ENCODE measurements at regions not wholly inside any gene's neighbourhood (a gene's known extent, or its start where the extent isn't known, plus 50 kb on each side); places are given as distances from the start of the nearest gene placed in this dataset.

DNA sequence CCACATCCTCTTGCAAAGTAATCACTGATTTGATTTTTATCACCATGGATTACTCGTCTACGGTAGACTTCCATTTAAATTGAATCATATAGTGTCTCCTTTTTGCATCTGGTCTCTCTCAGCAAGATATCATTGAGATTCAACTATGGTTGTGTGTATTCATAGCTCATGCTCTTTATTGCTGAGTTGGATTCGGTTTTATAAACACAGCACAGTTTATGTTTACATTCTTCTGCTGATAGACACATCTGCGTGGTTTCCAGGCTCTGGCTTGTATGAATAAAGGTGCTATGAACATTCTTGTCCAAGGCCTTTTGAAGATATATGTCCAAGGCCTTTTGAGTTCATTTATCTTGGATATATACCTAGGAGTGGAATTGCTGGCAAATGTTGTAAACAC, 356.5 kb upstream of the CELF2 start:
- H3K4me3 ChIP-seq (replicated peaks; ENCODE audit: low read depth, low read length) = no peak overlapping the region
- DNase-seq (ENCODE audit: low read depth) = no peak
- TF ChIP-seq, protein P1, sequence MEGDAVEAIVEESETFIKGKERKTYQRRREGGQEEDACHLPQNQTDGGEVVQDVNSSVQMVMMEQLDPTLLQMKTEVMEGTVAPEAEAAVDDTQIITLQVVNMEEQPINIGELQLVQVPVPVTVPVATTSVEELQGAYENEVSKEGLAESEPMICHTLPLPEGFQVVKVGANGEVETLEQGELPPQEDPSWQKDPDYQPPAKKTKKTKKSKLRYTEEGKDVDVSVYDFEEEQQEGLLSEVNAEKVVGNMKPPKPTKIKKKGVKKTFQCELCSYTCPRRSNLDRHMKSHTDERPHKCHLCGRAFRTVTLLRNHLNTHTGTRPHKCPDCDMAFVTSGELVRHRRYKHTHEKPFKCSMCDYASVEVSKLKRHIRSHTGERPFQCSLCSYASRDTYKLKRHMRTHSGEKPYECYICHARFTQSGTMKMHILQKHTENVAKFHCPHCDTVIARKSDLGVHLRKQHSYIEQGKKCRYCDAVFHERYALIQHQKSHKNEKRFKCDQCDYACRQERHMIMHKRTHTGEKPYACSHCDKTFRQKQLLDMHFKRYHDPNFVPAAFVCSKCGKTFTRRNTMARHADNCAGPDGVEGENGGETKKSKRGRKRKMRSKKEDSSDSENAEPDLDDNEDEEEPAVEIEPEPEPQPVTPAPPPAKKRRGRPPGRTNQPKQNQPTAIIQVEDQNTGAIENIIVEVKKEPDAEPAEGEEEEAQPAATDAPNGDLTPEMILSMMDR (IDR thresholded peaks at IDR 0.05; ENCODE audit: low read length, missing control alignments) = no peak

GRCh38 chr10:10662716-10663408, 354.8 kb upstream of the CELF2 start:
- no peak overlapping the region for H3K4me3 ChIP-seq (replicated peaks; ENCODE audit: low read depth, low read length)
- TF ChIP-seq, protein P1 (IDR thresholded peaks at IDR 0.05; ENCODE audit: low read length, missing control alignments) = no peak
- peak; percentile 41 for DNase-seq (ENCODE audit: low read depth)

GRCh38 chr10:10663622-10664021, 354.1 kb upstream of the CELF2 start:
- no peak overlapping the region for H3K4me3 ChIP-seq (replicated peaks; ENCODE audit: low read depth, low read length)
- TF ChIP-seq, protein P1 (IDR thresholded peaks at IDR 0.05; ENCODE audit: low read length, missing control alignments) = no peak
- no peak for DNase-seq (ENCODE audit: low read depth)

- TF ChIP-seq, protein P1 (IDR thresholded peaks at IDR 0.05; ENCODE audit: low read length, missing control alignments) = no peak
- no peak overlapping the region for H3K4me3 ChIP-seq (replicated peaks; ENCODE audit: low read depth, low read length)
- no peak for DNase-seq (ENCODE audit: low read depth)
Measured at GRCh38 chr10:10665750-10666149, 351.9 kb upstream of the CELF2 start.

DNA sequence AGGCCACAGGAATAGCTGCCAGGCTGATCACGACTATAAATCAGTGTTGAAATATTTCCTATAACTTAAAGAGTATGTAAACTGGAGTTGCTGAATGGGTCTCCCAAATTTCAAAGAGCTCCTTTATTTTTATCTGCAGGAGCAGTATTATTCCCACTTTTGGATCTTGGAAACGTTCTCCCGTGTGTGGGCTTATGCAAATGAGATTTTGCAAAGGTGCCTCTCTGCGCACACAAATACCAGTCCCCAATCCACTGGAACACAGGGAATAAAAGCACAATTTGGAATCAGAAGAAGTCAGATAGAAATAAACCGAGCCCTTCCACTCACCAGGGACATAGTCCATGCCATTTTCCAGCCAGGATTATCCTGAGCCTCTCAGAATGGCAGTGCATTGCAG, 350.2 kb upstream of the CELF2 start:
- TF ChIP-seq, protein P1 (IDR thresholded peaks at IDR 0.05; ENCODE audit: low read length, missing control alignments) = no peak
- DNase-seq (ENCODE audit: low read depth) = no peak

GRCh38 chr10:10676972-10677371, 340.7 kb upstream of the CELF2 start:
- no peak overlapping the region for H3K4me3 ChIP-seq (replicated peaks; ENCODE audit: low read depth, low read length)
- no peak for DNase-seq (ENCODE audit: low read depth)
- TF ChIP-seq, protein P1 (IDR thresholded peaks at IDR 0.05; ENCODE audit: low read length, missing control alignments) = no peak

More for the DNA sequence above, 350.2 kb upstream of the CELF2 start:
- no peak overlapping the region for H3K4me3 ChIP-seq (replicated peaks; ENCODE audit: low read depth, low read length)

DNA sequence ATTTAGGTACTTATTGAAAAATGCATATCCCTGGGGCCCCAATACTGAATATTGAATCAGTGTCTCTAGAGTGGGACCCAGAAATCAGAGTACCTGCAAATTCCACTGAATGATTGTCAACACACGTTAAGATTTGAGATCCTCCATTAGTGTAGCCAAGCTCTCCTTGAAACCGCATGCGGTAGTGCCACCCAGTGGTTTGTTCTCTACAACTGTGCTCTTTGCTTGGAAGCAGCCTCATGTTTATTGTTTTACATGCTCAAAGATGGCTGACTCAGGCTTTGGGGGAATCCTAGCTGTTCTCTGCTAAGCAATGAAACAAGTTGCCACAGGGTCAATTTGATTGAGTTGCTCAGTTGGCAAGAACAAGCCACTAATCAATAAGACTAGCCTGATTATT, 340.2 kb upstream of the CELF2 start:
- TF ChIP-seq, protein P1 (IDR thresholded peaks at IDR 0.05; ENCODE audit: low read length, missing control alignments) = peak; percentile 67
- DNase-seq (ENCODE audit: low read depth) = peak; percentile 93
- no peak overlapping the region for H3K4me3 ChIP-seq (replicated peaks; ENCODE audit: low read depth, low read length)
